ENCODE measurements at regions not wholly inside any gene's neighbourhood (a gene's known extent, or its start where the extent isn't known, plus 50 kb on each side); places are given as distances from the start of the nearest gene placed in this dataset.

DNA sequence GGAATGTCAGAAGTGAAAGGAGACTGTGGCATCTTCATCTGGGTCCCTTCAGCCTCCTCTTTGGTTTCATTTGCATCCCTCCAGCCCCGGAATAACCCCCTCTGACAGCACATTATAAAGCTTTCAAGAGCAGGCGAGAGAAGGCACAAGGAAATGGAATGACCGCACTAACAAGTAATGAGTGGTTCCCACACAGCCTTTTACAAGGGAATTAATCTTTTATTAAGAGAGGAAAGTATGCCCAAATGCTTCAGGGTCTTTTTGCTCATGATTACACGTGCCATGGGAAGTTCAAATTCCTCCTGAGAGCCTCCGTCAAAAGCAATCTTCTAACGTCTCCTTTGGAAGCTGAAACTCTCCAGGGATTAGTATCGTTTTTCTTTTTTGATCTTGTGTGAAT lies 347.0 kb downstream of the BTBD3 start:
- no peak overlapping the region for H3K9ac ChIP-seq (ENCODE audit: low read length)
- H3K36me3 ChIP-seq (ENCODE audit: control insufficient read depth, low read depth, low read length) = no peaks in the 10 kb centered on the region
- no peak overlapping the region for H3K27ac ChIP-seq (ENCODE audit: low read length)
- no peaks in the 10 kb centered on the region for H3K27me3 ChIP-seq (ENCODE audit: control insufficient read depth, insufficient read depth, low read length)
- no peaks in the 10 kb centered on the region for H3K4me1 ChIP-seq (ENCODE audit: control insufficient read depth, low read depth, low read length)
- no peaks in the 10 kb centered on the region for H3K9me3 ChIP-seq (ENCODE audit: control insufficient read depth, low read depth, low read length)
- no peak overlapping the region for H3K4me3 ChIP-seq (ENCODE audit: low read length)

DNA sequence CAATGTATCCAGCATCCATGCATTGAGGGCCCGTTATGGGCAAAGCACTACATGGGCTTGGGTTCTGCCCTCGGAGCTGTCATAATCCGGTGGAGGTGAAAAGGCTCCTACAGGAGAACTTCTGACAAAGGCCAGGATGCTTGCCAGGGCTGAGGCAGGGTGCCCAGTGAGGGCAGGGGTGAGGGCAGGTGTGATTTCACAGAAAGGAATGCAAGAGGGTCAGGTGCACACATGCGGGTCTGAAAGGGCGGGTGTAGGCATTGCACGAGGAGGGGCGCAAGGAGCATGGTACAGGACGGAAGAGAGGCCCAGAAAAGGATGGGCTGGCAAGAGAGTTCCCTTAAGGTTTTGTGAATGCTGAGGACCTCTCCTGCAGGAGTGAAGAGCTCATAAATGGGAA lies 348.0 kb downstream of the BTBD3 start:
- Histone ChIP-seq H3K27ac (ENCODE audit: low read length) (no peak overlapping the region), H3K36me3 (ENCODE audit: control insufficient read depth, low read depth, low read length) (no peaks in the 10 kb centered on the region), H3K4me3 (ENCODE audit: low read length) (no peak overlapping the region), H3K9me3 (ENCODE audit: control insufficient read depth, low read depth, low read length) (no peaks in the 10 kb centered on the region), H3K9ac (ENCODE audit: low read length) (no peak overlapping the region), H3K4me1 (ENCODE audit: control insufficient read depth, low read depth, low read length) (no peaks in the 10 kb centered on the region), H3K27me3 (ENCODE audit: control insufficient read depth, insufficient read depth, low read length) (no peaks in the 10 kb centered on the region)

DNA sequence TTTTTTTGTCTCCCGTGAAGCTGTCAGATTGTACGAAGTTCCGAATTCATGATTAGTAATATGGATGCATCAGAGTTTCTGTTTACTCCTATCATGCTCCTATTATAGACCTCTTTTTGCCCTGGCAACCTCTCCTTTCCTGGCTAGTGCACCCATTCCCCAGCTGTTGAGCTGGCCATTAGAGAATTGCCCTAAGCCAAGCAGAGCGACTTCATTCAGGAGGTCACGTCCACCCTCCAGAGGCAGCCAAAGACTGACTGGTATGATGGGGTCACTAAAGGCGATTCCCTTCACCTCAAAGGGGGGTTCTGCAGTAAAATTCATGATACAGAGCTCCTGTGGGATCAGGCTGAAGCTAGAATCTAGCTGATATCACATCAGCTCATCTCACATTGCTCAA lies 351.9 kb downstream of the BTBD3 start:
- Histone ChIP-seq H3K27ac (ENCODE audit: low read length) (no peak overlapping the region), H3K4me3 (ENCODE audit: low read length) (no peak overlapping the region), H3K27me3 (ENCODE audit: control insufficient read depth, insufficient read depth, low read length) (no peaks in the 10 kb centered on the region), H3K9me3 (ENCODE audit: control insufficient read depth, low read depth, low read length) (no peaks in the 10 kb centered on the region), H3K4me1 (ENCODE audit: control insufficient read depth, low read depth, low read length) (no peaks in the 10 kb centered on the region), H3K36me3 (ENCODE audit: control insufficient read depth, low read depth, low read length) (no peaks in the 10 kb centered on the region), H3K9ac (ENCODE audit: low read length) (no peak overlapping the region)

DNA sequence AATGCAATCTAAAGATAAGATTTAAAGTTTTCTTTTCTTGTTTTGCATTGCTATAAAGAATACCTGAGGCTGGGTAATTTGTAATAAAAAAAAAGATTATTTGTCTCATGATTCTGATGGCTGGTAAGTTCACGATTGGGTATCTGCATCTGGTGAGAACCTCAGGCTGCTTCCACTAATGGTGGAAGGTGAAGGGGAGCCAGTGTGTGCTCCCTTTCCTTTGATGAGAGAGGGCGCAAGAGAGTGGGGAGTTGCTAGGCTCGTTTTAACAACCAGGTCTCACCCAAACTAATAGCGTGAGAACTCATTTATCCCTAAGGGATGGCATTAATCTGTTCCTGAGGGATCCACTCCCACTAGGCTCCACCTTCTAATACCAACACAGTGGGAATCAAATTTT lies 353.2 kb downstream of the BTBD3 start:
- Histone ChIP-seq H3K36me3 (ENCODE audit: control insufficient read depth, low read depth, low read length) (no peaks in the 10 kb centered on the region), H3K27me3 (ENCODE audit: control insufficient read depth, insufficient read depth, low read length) (no peaks in the 10 kb centered on the region), H3K27ac (ENCODE audit: low read length) (no peak overlapping the region), H3K9ac (ENCODE audit: low read length) (no peak overlapping the region), H3K4me1 (ENCODE audit: control insufficient read depth, low read depth, low read length) (no peaks in the 10 kb centered on the region), H3K9me3 (ENCODE audit: control insufficient read depth, low read depth, low read length) (no peaks in the 10 kb centered on the region), H3K4me3 (ENCODE audit: low read length) (no peak overlapping the region)

DNA sequence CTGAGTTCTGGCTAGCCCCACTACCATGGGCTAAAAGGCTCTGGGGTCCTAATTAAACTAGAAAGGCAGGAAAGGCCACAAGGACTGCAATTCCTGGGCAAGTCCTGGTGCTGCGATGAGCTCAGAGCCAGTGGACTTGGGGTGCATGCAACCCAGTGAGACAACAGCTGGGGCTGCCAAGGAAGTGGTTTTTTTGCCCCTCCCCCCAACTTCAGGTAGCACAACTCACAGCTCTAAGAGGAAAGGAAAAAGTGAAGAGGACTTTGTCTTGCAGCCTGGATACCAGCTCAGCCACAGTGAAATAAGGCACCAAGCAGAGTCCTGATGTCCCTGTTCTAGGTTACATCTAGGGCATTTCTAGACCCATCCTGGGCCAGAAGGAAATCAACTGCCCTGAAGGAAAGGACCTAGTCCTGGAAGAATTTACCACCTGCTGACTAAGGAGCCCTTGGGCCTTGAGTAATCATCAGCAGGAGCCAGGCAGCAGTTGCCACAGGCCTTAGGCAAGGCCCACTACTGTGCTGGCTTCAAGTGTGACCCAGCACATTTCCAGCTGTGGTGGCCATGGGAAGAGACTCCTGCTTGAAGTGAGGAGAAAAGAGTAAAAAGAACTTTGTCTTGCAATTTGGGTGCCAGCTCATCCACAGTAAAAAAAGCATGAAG lies 358.4 kb downstream of the BTBD3 start:
- H3K36me3 ChIP-seq (ENCODE audit: control insufficient read depth, low read depth, low read length) = no peaks in the 10 kb centered on the region
- H3K4me3 ChIP-seq (ENCODE audit: low read length) = no peak overlapping the region
- H3K27ac ChIP-seq (ENCODE audit: low read length) = no peak overlapping the region
- no peaks in the 10 kb centered on the region for H3K27me3 ChIP-seq (ENCODE audit: control insufficient read depth, insufficient read depth, low read length)
- H3K4me1 ChIP-seq (ENCODE audit: control insufficient read depth, low read depth, low read length) = no peaks in the 10 kb centered on the region
- H3K9ac ChIP-seq (ENCODE audit: low read length) = no peak overlapping the region
- no peaks in the 10 kb centered on the region for H3K9me3 ChIP-seq (ENCODE audit: control insufficient read depth, low read depth, low read length)

DNA sequence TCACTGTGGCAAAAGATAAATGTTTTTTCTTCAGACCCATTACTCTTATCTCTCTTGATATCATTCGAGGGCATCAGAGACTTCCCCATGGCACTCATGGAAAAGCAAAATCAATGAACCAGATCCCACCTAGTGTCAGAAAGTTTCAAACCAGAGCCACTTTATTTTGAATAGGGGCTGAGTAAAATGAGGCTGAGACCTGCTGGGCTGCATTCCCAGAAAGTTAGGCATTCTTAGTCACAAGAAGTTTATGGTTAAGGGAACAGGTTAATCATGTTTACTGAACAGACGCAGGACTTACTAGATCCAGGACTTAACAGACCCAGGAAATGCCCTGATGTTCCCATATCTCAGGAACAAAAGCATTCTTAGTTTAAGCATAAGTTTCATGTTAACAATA lies 369.9 kb downstream of the BTBD3 start:
- no peaks in the 10 kb centered on the region for H3K27me3 ChIP-seq (ENCODE audit: control insufficient read depth, insufficient read depth, low read length)
- H3K9me3 ChIP-seq (ENCODE audit: control insufficient read depth, low read depth, low read length) = no peaks in the 10 kb centered on the region
- H3K27ac ChIP-seq (ENCODE audit: low read length) = no peak overlapping the region
- H3K4me3 ChIP-seq (ENCODE audit: low read length) = no peak overlapping the region
- no peaks in the 10 kb centered on the region for H3K36me3 ChIP-seq (ENCODE audit: control insufficient read depth, low read depth, low read length)
- H3K4me1 ChIP-seq (ENCODE audit: control insufficient read depth, low read depth, low read length) = peaks cover 6% of the 10 kb centered on the region
- H3K9ac ChIP-seq (ENCODE audit: low read length) = no peak overlapping the region

DNA sequence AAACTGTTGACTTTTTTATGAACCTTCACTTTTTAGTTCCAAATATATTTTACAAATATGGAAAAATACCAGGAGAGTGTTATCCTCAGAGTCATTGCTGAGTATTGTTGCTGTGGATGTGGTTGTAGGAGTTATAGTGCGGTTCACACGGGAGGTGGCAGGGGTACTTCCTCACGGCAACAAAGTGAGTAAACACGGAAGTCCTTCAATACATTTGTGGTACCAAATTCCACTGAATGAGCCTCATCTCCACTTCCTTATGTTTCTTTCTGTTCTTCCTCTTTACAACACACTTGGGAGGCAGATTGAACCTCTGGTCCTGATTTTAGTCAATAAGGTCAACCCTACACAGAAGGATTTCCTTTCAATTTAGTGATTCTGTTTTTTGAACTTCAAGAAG lies 371.8 kb downstream of the BTBD3 start:
- H3K9ac ChIP-seq (ENCODE audit: low read length) = no peak overlapping the region
- H3K9me3 ChIP-seq (ENCODE audit: control insufficient read depth, low read depth, low read length) = no peaks in the 10 kb centered on the region
- H3K36me3 ChIP-seq (ENCODE audit: control insufficient read depth, low read depth, low read length) = no peaks in the 10 kb centered on the region
- H3K27ac ChIP-seq (ENCODE audit: low read length) = no peak overlapping the region
- H3K4me1 ChIP-seq (ENCODE audit: control insufficient read depth, low read depth, low read length) = peaks cover 6% of the 10 kb centered on the region
- H3K4me3 ChIP-seq (ENCODE audit: low read length) = no peak overlapping the region
- no peaks in the 10 kb centered on the region for H3K27me3 ChIP-seq (ENCODE audit: control insufficient read depth, insufficient read depth, low read length)

DNA sequence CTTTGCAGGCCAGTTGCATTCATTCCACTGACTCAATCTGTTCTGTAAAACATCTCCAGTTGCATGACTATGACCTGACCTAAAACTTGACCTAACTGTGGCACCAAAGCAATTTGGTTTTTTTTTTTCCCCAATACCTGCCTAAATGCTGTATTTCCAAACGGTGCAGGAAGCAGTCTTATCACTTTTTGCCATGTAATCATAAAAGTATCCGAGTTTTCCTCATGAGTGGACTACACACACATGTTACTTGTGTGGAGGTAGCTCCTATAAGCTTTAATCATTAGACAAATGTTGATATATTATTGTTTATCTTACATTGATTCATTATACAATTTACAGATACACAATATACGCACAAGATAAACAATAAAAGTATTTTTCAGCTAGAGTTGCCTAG lies 373.7 kb downstream of the BTBD3 start:
- H3K27me3 ChIP-seq (ENCODE audit: control insufficient read depth, insufficient read depth, low read length) = no peaks in the 10 kb centered on the region
- no peak overlapping the region for H3K9ac ChIP-seq (ENCODE audit: low read length)
- no peak overlapping the region for H3K4me3 ChIP-seq (ENCODE audit: low read length)
- H3K36me3 ChIP-seq (ENCODE audit: control insufficient read depth, low read depth, low read length) = no peaks in the 10 kb centered on the region
- H3K4me1 ChIP-seq (ENCODE audit: control insufficient read depth, low read depth, low read length) = peaks cover 6% of the 10 kb centered on the region
- H3K9me3 ChIP-seq (ENCODE audit: control insufficient read depth, low read depth, low read length) = no peaks in the 10 kb centered on the region
- no peak overlapping the region for H3K27ac ChIP-seq (ENCODE audit: low read length)

DNA sequence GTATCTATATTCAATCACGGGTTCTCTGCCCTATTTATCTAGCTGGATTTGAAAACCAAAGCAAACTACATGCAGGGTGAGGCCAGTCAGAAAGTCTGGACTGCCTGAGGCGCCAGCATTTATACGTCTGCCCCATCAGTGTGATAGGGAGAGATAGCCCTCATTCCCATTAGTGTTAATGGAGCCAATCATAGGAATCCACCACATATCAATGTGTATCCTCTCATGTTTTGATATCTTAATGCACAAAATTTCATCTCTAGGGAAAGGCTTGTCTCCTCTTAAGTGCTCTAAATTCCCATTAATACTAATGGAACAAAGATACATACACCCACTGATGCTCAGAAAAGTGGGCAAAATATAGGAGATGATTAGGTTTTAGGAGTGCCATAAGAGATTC lies 376.2 kb downstream of the BTBD3 start:
- H3K27me3 ChIP-seq (ENCODE audit: control insufficient read depth, insufficient read depth, low read length) = no peaks in the 10 kb centered on the region
- H3K36me3 ChIP-seq (ENCODE audit: control insufficient read depth, low read depth, low read length) = no peaks in the 10 kb centered on the region
- H3K27ac ChIP-seq (ENCODE audit: low read length) = no peak overlapping the region
- H3K9ac ChIP-seq (ENCODE audit: low read length) = no peak overlapping the region
- H3K4me1 ChIP-seq (ENCODE audit: control insufficient read depth, low read depth, low read length) = no peaks in the 10 kb centered on the region
- H3K9me3 ChIP-seq (ENCODE audit: control insufficient read depth, low read depth, low read length) = no peaks in the 10 kb centered on the region
- H3K4me3 ChIP-seq (ENCODE audit: low read length) = no peak overlapping the region

DNA sequence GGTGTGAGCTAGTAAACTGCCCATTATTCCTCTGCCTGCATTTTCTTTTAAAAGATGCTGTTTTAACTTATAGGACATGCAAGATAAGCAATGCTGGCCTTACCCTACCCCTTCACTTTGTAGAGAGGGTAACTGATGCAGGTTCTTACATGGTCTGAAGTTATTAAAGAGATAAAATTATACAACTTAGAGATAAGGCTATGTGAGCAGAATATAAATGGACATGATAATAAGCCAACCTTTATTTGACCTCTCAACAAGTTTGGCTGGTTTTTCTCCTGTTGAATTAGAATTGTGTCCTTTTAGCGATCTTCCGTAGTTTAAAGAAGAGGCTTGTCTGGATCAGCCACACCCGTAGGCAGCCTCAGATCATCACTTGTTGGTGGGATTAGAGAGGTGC lies 377.0 kb downstream of the BTBD3 start:
- no peaks in the 10 kb centered on the region for H3K4me1 ChIP-seq (ENCODE audit: control insufficient read depth, low read depth, low read length)

DNA sequence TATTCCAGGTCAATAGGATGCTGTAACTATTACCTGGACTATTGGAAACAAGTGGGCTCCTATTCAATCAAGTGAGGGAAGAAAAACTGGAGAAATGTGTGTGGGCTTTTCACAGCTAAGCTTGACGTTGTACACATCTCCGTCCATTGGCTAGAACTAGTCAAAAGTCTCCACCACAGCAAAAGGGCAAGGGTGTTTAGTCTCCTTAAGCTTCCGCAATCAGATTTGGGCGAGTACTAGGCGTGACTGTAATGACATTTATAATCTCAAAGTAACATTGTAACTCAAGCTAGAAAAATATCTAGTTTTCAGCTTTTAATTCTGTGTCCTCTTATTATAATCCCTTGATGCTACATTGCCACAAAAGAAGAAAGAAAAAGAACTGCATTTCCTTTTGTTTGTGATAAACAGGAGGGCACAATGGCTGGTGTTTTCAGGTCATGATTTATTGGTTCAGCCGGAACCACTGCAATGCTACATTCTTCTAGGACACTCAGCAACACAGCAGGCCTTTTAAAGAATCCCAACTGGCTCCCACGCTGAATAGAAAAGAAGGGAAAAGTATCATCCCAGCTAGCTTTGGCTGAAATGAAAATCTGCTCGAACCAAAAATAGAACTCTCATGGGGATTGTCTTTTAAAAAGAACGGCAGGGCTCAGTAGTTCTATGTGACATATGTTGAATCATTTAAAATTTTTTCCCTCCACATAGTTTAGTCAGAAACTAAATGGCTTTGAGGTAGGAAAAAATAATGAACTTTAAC lies 387.7 kb downstream of the BTBD3 start:
- no peak overlapping the region for H3K4me3 ChIP-seq (ENCODE audit: low read length)
- no peaks in the 10 kb centered on the region for H3K36me3 ChIP-seq (ENCODE audit: control insufficient read depth, low read depth, low read length)
- H3K9ac ChIP-seq (ENCODE audit: low read length) = no peak overlapping the region
- no peaks in the 10 kb centered on the region for H3K4me1 ChIP-seq (ENCODE audit: control insufficient read depth, low read depth, low read length)
- H3K27me3 ChIP-seq (ENCODE audit: control insufficient read depth, insufficient read depth, low read length) = no peaks in the 10 kb centered on the region
- H3K9me3 ChIP-seq (ENCODE audit: control insufficient read depth, low read depth, low read length) = no peaks in the 10 kb centered on the region
- H3K27ac ChIP-seq (ENCODE audit: low read length) = no peak overlapping the region

More for the DNA sequence above, 377.0 kb downstream of the BTBD3 start:
- H3K9ac ChIP-seq (ENCODE audit: low read length) = no peak overlapping the region
- H3K27me3 ChIP-seq (ENCODE audit: control insufficient read depth, insufficient read depth, low read length) = no peaks in the 10 kb centered on the region
- no peaks in the 10 kb centered on the region for H3K36me3 ChIP-seq (ENCODE audit: control insufficient read depth, low read depth, low read length)
- H3K4me3 ChIP-seq (ENCODE audit: low read length) = no peak overlapping the region
- no peaks in the 10 kb centered on the region for H3K9me3 ChIP-seq (ENCODE audit: control insufficient read depth, low read depth, low read length)
- H3K27ac ChIP-seq (ENCODE audit: low read length) = no peak overlapping the region

DNA sequence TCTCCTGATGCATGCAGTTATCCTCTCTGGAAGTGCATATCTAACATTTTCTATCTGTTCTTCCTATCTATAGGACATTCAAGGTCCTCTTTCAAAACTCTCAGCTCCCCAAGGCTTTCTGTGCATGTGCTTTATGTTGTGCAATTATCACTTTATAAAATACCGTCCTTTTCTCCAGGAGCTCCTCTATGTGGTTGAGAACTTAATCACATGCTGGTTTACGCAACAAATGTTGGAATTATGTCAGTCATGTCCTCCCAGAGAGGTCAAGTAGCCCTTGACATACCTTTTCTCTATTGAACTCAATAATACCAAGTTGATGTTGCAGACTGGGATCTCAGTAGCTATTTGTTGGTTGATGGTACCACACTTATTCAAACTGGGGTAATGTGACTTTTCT lies 388.4 kb downstream of the BTBD3 start:
- Histone ChIP-seq H3K27me3 (ENCODE audit: control insufficient read depth, insufficient read depth, low read length) (no peaks in the 10 kb centered on the region), H3K9ac (ENCODE audit: low read length) (no peak overlapping the region), H3K9me3 (ENCODE audit: control insufficient read depth, low read depth, low read length) (no peaks in the 10 kb centered on the region), H3K4me1 (ENCODE audit: control insufficient read depth, low read depth, low read length) (no peaks in the 10 kb centered on the region), H3K4me3 (ENCODE audit: low read length) (no peak overlapping the region), H3K36me3 (ENCODE audit: control insufficient read depth, low read depth, low read length) (no peaks in the 10 kb centered on the region), H3K27ac (ENCODE audit: low read length) (no peak overlapping the region)
